HG03457 (cell line): ENCODE measurements at regions not wholly inside any gene's neighbourhood (a gene's known extent, or its start where the extent isn't known, plus 50 kb on each side); places are given as distances from the start of the nearest gene placed in this dataset.
A peak's percentile ranks its signal among the peaks of the same experiment; 100 is the strongest.
"Not testable (repeated sequence)": the region's sequence is repeated elsewhere in the genome, so short reads cannot be mapped to it uniquely, and the experiment has no call there.

ENCODE experiments used
- ATAC-seq: cut with Tn5 transposase; IDR thresholded peaks from one replicate; pipeline ENCODE4 v1.9.1; 2021; ENCODE audit warnings: moderate number of reproducible peaks; ENCODE audit not compliant: unreplicated experiment

- ATAC-seq, result no peak
Observed at GRCh38 chr3:40745381-40746106, 220.8 kb downstream of the ZNF621 start.

DNA sequence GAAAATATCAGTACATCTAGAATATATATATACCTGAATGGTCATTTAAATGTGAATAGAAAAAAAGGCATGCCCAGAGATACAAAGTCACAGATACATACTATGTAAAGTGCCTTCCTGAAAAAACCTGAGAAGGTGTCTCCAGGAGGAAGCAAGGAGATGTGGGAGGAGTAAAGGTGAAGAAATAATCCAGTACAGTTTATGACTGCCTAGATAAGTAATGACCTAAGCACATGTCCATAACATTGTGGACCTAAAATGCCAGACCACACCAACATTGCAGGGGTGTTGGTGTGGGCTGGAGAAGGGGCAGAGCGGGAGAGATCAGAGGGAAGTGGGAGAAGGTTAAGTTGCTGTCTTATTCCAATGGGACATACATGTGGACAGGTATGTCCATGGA lies 226.9 kb downstream of the ZNF621 start:
- no peak for ATAC-seq

GRCh38 chr3:40752492-40752891 lies 227.7 kb downstream of the ZNF621 start:
- no peak for ATAC-seq

DNA sequence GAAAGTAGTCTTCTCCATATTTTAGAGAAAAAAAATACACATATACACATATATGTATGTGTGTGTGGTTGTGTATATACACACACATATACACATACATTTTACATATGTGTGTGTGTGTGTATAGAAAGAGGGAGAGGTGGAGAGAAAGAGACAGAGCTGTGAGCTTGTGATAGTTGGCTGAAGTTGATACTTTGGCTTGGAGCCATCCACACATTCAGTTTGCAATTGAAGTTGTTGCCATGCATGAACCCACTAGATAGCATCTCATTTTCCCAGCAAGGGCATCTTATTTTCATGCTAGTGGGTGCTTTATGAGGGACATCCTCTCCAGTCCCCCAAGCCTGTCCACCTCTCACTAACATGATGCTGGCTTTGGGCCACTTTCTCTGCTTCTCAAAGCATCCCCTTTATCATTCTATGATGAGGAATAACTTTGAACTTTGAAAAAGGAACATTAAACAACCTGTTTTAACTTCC lies 228.6 kb downstream of the ZNF621 start:
- no peak for ATAC-seq

DNA sequence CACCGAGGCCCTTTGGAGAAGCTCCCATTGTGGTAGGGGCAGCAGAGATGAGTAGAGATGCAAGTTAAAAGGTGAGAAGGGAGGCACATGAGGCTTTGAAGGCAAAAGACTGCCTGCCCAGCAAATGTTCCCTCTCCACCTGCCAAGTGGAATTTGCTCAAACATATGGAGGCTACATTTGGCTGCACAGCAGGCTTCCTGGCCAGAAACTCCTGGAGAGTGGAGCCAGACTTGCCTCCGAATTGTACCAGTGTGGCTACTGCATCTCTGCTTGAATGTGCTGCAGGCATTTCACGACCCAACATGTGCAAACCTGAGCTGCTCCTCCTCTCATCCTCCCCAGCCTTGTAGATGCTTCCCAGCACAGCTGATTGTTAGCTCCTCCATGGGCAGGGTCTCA lies 229.2 kb downstream of the ZNF621 start:
- ATAC-seq, result no peak

- ATAC-seq, result no peak
Observed at GRCh38 chr3:40754994-40755393, 230.2 kb downstream of the ZNF621 start.

DNA sequence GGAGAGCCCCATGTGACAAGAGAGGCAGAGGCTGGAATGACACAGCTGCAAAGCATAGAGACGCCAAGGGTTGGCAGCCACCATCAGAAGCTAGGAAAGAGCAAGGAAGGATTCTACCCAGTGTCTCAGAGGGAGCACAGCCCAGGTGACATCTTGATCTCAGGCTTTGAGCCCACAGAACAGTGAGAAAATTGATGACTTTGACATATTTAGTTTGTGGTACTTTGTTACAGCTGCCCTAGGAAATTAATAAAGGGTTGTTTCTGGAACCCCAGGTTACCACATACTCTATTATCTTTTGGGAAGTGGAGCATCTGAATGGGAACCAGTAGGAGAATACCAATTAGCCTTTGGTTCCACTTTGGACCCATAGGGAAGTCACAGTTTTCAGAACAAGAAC lies 231.7 kb downstream of the ZNF621 start:
- no peak for ATAC-seq

GRCh38 chr3:40762771-40763170 lies 238.0 kb downstream of the ZNF621 start:
- ATAC-seq, result not testable (repeated sequence)

DNA sequence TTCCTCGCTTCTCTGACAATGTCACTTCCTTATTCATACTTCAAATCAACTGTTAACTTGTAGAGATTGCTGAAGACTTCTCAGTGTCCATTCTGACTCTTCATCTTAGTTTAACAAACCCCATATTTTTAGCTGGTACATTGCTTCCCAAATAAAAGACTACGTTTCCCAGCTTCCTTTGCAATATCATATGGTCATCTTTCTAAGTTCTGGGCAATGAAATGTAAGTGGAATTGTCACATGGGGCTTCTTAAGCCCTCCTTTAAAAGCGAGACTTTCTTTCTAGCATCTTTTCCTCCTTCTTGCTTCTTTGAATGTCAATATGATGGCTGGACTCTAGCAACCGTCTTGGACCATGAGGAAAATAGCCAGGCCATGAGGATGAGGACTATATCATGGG lies 239.0 kb downstream of the ZNF621 start:
- ATAC-seq, result no peak

DNA sequence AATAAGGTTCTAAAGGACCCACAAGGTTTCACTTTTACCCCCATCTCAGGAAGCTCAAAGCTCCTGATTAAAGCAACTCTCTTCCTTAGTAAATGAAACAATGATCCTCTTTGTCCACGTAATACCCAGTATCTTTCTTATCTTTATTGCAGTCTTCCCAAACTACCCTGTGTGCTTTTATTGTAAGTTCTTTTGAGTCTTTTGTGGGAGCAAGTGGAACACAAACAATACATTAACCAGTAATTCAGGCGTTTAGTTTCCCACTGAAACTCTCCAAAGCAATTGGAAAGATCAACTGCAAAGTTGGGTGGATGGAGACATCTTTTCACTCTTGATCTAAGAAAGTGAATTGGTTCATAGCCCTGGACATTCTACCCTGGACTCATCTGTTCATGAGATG lies 240.0 kb downstream of the ZNF621 start:
- ATAC-seq, result no peak

- peak; percentile 76 for ATAC-seq
Observed at GRCh38 chr3:40765884-40766283, 241.1 kb downstream of the ZNF621 start.

DNA sequence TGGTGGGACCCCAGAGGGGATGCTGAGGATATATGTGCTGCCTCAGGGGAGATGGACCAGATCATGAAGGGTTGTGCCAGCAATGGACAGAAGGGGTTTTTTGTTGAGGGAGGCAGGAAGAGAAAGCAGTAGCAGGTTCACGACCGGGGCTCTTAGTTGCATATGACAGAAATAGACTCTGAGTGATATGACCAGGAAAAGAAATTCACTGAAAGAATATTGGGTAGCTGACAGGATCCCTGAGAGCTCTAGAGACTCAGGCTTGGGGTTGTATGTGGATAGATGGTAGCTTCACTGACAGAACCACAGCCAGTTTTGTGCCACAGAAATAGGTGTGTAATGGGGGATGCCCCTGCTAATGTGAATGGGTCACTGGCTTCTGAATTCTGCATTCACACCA lies 241.6 kb downstream of the ZNF621 start:
- peak; percentile 39 for ATAC-seq

- no peak for ATAC-seq
Observed at GRCh38 chr3:40768046-40768445, 243.3 kb downstream of the ZNF621 start.

- ATAC-seq, result no peak
Observed at GRCh38 chr3:40768536-40768935, 243.8 kb downstream of the ZNF621 start.

DNA sequence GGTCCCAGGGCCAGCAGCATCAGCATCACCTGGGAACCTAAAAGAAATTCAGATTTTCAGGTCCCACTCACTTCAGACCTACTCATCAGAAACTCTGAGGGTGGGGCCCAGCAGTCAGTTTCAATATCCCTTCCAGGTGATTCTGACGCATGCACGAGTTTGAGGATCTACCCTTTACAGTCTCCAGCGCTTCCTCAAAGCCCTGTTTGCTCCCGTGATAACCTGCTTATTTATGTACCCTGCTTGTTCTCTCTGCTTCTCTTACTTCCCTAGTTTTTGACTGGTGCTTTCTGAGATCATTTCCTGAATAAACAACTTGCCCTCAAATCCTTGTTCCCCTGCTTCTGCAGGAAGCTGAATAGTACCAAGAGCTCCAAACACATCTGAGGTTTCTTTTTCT lies 245.3 kb downstream of the ZNF621 start:
- no peak for ATAC-seq

GRCh38 chr3:40771112-40771511 lies 246.4 kb downstream of the ZNF621 start:
- no peak for ATAC-seq

DNA sequence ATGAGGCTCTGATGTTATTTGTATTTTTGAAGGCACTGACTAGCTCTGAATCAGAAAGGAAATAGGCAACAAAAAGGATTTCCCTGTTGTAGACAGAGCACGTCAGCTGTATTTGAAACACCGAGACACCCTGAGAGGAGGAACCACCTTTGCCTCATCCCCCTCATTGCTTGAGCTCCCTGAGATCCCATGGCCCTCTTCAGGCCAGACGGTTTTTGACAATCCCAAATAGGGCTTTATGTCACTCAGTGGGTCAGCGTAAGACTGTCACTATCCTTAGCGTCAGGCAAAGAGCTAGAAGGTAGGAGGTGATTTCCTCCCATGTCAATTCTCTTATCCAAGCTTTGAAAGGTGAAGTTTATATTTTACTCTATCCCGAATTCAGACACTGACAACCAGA lies 254.3 kb downstream of the ZNF621 start:
- ATAC-seq, result no peak

DNA sequence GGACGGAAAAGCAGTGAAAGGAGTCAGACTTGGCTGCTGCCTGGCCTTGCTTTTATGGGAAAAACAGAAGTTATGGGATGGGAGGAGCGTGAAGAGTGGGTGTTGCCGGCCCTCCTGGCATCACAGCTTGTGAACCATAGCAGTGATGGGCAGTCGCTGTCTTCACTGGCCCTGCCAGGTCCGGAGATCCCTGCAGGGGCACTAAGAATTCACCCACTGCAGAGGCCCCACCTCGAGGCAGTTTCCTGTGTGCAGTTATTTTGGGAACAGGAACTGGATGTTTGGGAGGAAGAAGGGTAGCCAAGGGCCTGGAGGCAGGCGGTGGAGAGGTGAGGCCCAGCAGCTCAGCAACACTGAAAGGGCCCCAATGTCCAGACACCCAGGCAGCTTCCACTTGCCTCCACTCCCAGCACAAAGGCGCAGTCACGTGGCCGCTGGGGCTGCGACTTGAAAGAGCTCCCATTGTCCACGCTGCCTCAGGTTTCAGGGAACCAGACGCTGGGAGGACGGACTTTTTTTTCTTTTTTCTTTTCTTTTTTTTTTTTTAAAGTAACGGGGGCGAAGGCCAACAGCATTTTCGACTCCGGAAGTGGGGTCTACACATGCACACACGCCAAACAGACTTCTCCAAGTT lies 255.6 kb downstream of the ZNF621 start:
- no peak for ATAC-seq

DNA sequence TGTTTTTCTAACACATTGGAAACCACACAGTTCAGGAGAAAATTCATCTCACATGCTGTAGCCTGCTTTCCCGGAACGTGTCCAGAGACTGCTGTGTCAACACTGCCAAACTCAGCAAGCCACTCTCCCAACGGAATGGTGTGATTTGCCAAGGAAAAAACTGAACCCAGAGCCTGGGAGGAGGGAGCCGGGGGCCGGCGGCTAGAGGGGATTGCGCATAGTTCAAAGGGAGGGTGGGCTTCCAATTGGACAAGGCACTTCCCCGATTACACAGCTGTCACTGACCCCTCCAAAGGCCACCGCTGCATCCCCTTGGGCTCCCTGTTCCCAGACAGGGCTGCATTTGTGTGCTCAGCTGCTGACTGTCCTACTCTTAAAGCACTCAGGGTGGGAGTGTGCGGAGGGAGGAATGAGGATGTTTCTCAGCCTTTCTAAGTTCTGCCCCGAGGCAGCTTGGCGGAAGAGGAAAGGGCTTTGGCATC lies 256.2 kb downstream of the ZNF621 start:
- ATAC-seq, result no peak

DNA sequence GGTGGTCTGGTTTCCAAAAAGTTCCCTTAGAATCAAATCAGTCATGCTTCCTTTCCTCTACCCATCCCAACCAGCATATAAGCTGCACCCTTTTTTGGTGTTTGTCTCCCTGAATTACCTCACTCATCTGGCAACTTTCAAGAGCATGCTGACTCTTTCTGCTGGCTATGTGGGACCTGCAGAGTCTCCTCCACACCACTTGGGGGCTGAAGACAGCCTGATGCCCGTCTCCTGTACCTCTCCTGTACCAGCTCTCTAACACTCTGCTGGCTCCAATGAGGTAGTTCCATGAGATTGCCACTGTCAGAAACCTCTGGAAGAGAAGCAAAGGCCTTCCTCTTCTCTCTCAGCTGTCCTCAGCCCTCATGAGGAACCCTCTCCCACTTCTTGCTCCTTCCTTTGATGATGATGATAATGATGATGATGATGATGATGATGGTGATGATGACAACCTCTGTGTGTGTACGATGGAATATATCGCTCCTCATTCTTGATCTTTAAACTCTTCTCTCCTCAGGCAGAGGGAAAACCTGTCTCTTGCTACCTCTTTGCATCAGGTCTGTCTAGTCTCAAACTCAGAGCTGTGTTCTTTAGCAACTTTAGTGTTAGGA lies 257.5 kb downstream of the ZNF621 start:
- no peak for ATAC-seq

- no peak for ATAC-seq
Observed at GRCh38 chr3:40790746-40791145, 266.0 kb downstream of the ZNF621 start.

- no peak for ATAC-seq
Observed at GRCh38 chr3:40793730-40794129, 269.0 kb downstream of the ZNF621 start.
